Middle frontal gyrus (tissue), 1 donor: ENCODE measurements at regions not wholly inside any gene's neighbourhood (a gene's known extent, or its start where the extent isn't known, plus 50 kb on each side); places are given as distances from the start of the nearest gene placed in this dataset.

Experiments
- DNase-seq: peaks from one replicate; pipeline ENCODE4 v3.0.0-alpha.2; 2015; ENCODE audit warnings: low spot score; ENCODE audit errors: extremely low spot score

- DNase-seq = peak; percentile 69
These were observed 70.1 kb upstream of the RAPGEF1 start for GRCh38 chr9:131809941-131810344.

- DNase-seq = no peak
These were observed 68.4 kb upstream of the RAPGEF1 start for GRCh38 chr9:131808291-131808690.

GRCh38 chr9:131807144-131807983 is 67.5 kb upstream of the RAPGEF1 start:
- DNase-seq = no peak

- no peak for DNase-seq
These were observed 65.9 kb upstream of the RAPGEF1 start for GRCh38 chr9:131805803-131806202.

GRCh38 chr9:131804826-131805225 is 65.0 kb upstream of the RAPGEF1 start:
- DNase-seq = no peak

GRCh38 chr9:131803758-131804411 is 64.0 kb upstream of the RAPGEF1 start:
- no peak for DNase-seq

GRCh38 chr9:131801810-131802209 is 61.9 kb upstream of the RAPGEF1 start:
- no peak for DNase-seq

GRCh38 chr9:131800843-131801242 is 61.0 kb upstream of the RAPGEF1 start:
- no peak for DNase-seq

- no peak for DNase-seq
These were observed 60.5 kb upstream of the RAPGEF1 start for GRCh38 chr9:131800366-131800765.

- no peak for DNase-seq
These were observed 59.4 kb upstream of the RAPGEF1 start for GRCh38 chr9:131799177-131799823.

- no peak for DNase-seq
These were observed 58.4 kb upstream of the RAPGEF1 start for GRCh38 chr9:131798246-131798645.

- no peak for DNase-seq
These were observed 54.5 kb upstream of the RAPGEF1 start for GRCh38 chr9:131794393-131794792.

- DNase-seq = no peak
These were observed 51.8 kb upstream of the RAPGEF1 start for GRCh38 chr9:131791542-131792254.
